Panc1 (cell line): ENCODE measurements at regions not wholly inside any gene's neighbourhood (a gene's known extent, or its start where the extent isn't known, plus 50 kb on each side); places are given as distances from the start of the nearest gene placed in this dataset.

Experiments
- CTCF ChIP-seq: fragments of 450-650 bp; IDR thresholded peaks from 2 replicates; pipeline ENCODE4 v1.5.1; 2017; ENCODE audit warnings: mild to moderate bottlenecking
- SIN3A ChIP-seq: IDR thresholded peaks from 2 replicates; pipeline ENCODE4 v1.6.1; 2012; ENCODE audit warnings: low read depth, mild to moderate bottlenecking, low read length, moderate library complexity, borderline replicate concordance; ENCODE audit not compliant: insufficient read depth

- TF ChIP-seq CTCF (no peak), SIN3A (no peak)
These were observed 168.3 kb upstream of the STMND1 start for GRCh38 chr6:16933532-16933931.
